HT-29 (cell line): ENCODE measurements at regions not wholly inside any gene's neighbourhood (a gene's known extent, or its start where the extent isn't known, plus 50 kb on each side); places are given as distances from the start of the nearest gene placed in this dataset.

Experiments used
- DNase-seq: peaks from one replicate; pipeline ENCODE4 v3.0.0-alpha.2; 2015; ENCODE audit warnings: low spot score

- DNase-seq: no peak
Measured at GRCh38 chr17:63335831-63336230, 110.3 kb downstream of the CYB561 start.

GRCh38 chr17:63337579-63337978 lies 108.5 kb downstream of the CYB561 start:
- DNase-seq: no peak

GRCh38 chr17:63338272-63338671 lies 107.8 kb downstream of the CYB561 start:
- no peak for DNase-seq

GRCh38 chr17:63341276-63341675 lies 104.8 kb downstream of the CYB561 start:
- no peak for DNase-seq

GRCh38 chr17:63344383-63344782 lies 101.7 kb downstream of the CYB561 start:
- DNase-seq: no peak

GRCh38 chr17:63345611-63346010 lies 100.5 kb downstream of the CYB561 start:
- DNase-seq: no peak

- no peak for DNase-seq
Measured at GRCh38 chr17:63347475-63347874, 98.6 kb downstream of the CYB561 start.

- no peak for DNase-seq
Measured at GRCh38 chr17:63349478-63350000, 96.6 kb downstream of the CYB561 start.

- DNase-seq: no peak
Measured at GRCh38 chr17:63350364-63350763, 95.7 kb downstream of the CYB561 start.

GRCh38 chr17:63354256-63354655 lies 91.8 kb downstream of the CYB561 start:
- no peak for DNase-seq

GRCh38 chr17:63356337-63356757 lies 89.8 kb downstream of the CYB561 start:
- no peak for DNase-seq

GRCh38 chr17:63358111-63358839 lies 87.8 kb downstream of the CYB561 start:
- DNase-seq: no peak

- DNase-seq: no peak
Measured at GRCh38 chr17:63358956-63359355, 87.2 kb downstream of the CYB561 start.

GRCh38 chr17:63361182-63361581 lies 84.9 kb downstream of the CYB561 start:
- no peak for DNase-seq

- no peak for DNase-seq
Measured at GRCh38 chr17:63362115-63362514, 84.0 kb downstream of the CYB561 start.

- DNase-seq: no peak
Measured at GRCh38 chr17:63364387-63364786, 81.7 kb downstream of the CYB561 start.

- no peak for DNase-seq
Measured at GRCh38 chr17:63364944-63365343, 81.2 kb downstream of the CYB561 start.

GRCh38 chr17:63365366-63366240 lies 80.5 kb downstream of the CYB561 start:
- no peak for DNase-seq

GRCh38 chr17:63366241-63366566 lies 79.9 kb downstream of the CYB561 start:
- no peak for DNase-seq

- no peak for DNase-seq
Measured at GRCh38 chr17:63369233-63369632, 76.9 kb downstream of the CYB561 start.

- DNase-seq: no peak
Measured at GRCh38 chr17:63370696-63371095, 75.4 kb downstream of the CYB561 start.

GRCh38 chr17:63376949-63377348 lies 69.2 kb downstream of the CYB561 start:
- DNase-seq: no peak
